Activated CD4-positive, alpha-beta T cell treated with anti-CD3 and anti-CD28 coated beads, Interleukin-2, amount 10 ng/mL, durations not matched to agents 7 days and 5 days (primary cell): ENCODE measurements at regions not wholly inside any gene's neighbourhood (a gene's known extent, or its start where the extent isn't known, plus 50 kb on each side); places are given as distances from the start of the nearest gene placed in this dataset.
"Not testable (repeated sequence)": the region's sequence is repeated elsewhere in the genome, so short reads cannot be mapped to it uniquely, and the experiment has no call there.

ENCODE experiments used
- CTCF ChIA-PET: fragments of 350-600 bp; sonication (Branson Sonifier 250); formaldehyde crosslinking; loops from one replicate; lab custom pipeline; 2021; ENCODE audit warnings: antibody characterized with exemption; lab: Charles Lee
- POLR2A ChIA-PET: fragments of 350-600 bp; sonication (Branson Sonifier 250); formaldehyde crosslinking; loops from one replicate; lab custom pipeline; 2021; ENCODE audit warnings: antibody characterized with exemption; lab: Charles Lee
- DNase-seq: peaks from one replicate; pipeline ENCODE4 v3.0.0-alpha.2; 2020
- H3K27ac Mint-ChIP-seq: one replicate; pipeline ENCODE4 v1.8.0; 2021; ENCODE audit warnings: mild to moderate bottlenecking, moderate library complexity, mixed read lengths
- H3K27me3 Mint-ChIP-seq: one replicate; pipeline ENCODE4 v1.8.0; 2021; ENCODE audit warnings: mixed read lengths
- H3K36me3 Mint-ChIP-seq: one replicate; pipeline ENCODE4 v1.8.0; 2021; ENCODE audit warnings: low read depth, mixed read lengths
- H3K4me1 Mint-ChIP-seq: one replicate; pipeline ENCODE4 v1.8.0; 2021; ENCODE audit warnings: mixed read lengths
- H3K4me3 Mint-ChIP-seq: one replicate; pipeline ENCODE4 v1.8.0; 2021; ENCODE audit warnings: mild to moderate bottlenecking, moderate library complexity, mixed read lengths
- H3K9me3 Mint-ChIP-seq: one replicate; pipeline ENCODE4 v1.8.0; 2021; ENCODE audit warnings: mixed read lengths

DNA sequence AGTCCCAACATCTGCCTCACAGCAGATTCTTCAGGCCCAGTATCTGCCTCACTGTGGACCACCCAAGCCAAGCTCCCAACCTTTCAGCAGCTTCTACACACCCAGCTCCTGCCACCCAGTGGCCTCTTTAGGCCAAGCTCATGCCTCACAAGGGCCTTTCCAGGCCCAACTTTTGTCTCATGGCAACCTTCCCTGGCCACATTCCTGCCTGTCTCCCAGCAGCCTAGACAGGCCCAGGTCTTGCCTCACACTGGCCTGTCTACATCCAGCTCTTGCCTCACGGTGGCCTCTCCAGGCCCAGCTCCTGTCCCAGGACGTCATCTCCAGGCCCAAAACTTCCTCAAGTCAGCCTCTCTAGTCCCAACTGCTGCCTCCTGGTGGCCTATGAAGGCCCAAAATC, 65.0 kb downstream of the CCDC201 start:
- H3K9me3 Mint-ChIP-seq, CTCF ChIA-PET, DNase-seq, H3K27ac Mint-ChIP-seq, POLR2A ChIA-PET, H3K4me1 Mint-ChIP-seq, H3K4me3 Mint-ChIP-seq, H3K36me3 Mint-ChIP-seq, H3K27me3 Mint-ChIP-seq: not testable (repeated sequence)

DNA sequence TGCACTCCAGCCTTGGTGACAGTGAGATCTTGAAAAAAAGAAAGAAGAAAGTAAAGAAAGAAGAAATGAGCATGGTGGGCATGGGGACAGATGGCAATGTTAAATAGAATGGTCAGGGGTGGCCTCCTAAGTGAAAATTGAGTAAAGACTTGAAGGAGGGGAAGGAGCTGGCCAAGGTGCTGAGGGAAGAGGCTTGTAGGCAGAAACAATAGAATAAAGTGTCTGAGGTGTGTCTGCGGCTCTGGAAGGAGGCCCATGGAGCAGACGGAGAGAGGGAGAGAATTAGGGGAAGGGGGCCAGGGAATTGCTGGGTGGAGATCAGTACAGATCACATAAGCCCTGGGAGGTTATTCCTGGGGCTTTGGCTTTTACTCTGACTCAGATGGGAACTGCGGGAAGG, 70.7 kb downstream of the CCDC201 start:
- POLR2A ChIA-PET, H3K36me3 Mint-ChIP-seq, H3K9me3 Mint-ChIP-seq, DNase-seq, H3K27me3 Mint-ChIP-seq, H3K27ac Mint-ChIP-seq, H3K4me3 Mint-ChIP-seq, CTCF ChIA-PET, H3K4me1 Mint-ChIP-seq: not testable (repeated sequence)

DNA sequence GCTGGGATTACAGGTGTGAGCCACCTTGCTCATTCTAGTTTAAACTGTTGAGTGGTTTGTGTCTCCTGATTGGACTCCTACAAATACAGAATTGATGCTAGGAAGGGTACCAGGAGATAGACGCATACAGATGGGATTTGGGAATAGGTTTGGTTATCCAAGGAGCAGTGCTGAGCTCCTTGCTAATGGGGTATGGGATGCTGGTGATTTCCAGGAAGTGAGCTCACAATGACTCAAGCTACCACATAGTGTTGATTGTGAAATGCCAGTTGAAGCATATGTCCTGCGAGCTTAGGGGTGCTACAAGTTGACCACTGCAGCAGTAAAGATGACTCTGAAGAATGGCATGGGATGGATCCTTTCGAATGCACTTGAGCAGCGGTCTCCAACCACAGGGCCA, 75.6 kb downstream of the CCDC201 start:
- H3K36me3 Mint-ChIP-seq, H3K27ac Mint-ChIP-seq, H3K4me3 Mint-ChIP-seq, POLR2A ChIA-PET, H3K9me3 Mint-ChIP-seq, H3K4me1 Mint-ChIP-seq, H3K27me3 Mint-ChIP-seq, DNase-seq: not testable (repeated sequence)
- CTCF ChIA-PET = interaction anchor here (0.6 kb wide), 1 partner anchor 33 kb away, joined by 3 read pairs; no protein-coding TSS in a partner anchor

DNA sequence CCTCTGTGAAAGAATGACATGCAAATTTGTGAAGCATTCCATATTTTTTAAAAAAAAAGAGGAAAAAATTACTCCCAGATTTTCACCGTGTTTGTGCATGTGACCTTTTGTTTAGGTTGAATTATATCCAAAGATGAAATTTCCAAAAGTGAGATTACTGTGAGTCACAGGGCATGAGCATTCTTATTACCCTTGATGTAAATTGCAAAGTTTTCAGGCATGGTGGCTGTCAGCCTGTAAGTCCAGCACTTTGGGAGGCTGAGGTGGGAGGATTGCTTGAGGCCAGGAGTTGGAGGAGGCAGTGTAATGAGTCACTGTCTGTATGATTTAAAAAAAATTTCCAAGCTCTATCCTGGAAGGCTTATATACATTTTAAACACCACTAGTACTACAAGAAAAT, 83.2 kb downstream of the CCDC201 start:
- H3K27me3 Mint-ChIP-seq, H3K36me3 Mint-ChIP-seq, H3K9me3 Mint-ChIP-seq, H3K27ac Mint-ChIP-seq, POLR2A ChIA-PET, H3K4me3 Mint-ChIP-seq, H3K4me1 Mint-ChIP-seq, DNase-seq, CTCF ChIA-PET: not testable (repeated sequence)

DNA sequence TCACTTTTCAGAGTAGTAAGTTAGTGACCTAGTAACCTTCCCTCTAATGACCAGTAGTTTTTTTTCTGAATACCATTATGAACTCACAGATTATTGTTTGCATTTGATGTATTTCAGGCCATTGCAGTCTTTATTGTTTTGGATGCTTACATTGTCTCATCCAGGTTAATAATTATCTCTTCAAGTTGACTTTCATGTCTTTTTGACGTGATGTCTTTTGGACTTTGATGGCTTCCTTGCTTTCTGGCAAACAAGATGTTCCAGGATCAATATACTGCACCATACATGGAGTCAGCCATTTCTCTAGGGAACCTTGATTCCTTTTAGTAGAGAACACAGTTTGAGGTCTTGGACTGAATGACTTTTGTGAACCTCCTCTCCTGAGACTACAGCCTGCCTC, 87.2 kb downstream of the CCDC201 start:
- H3K27ac Mint-ChIP-seq, CTCF ChIA-PET, H3K36me3 Mint-ChIP-seq, POLR2A ChIA-PET, H3K4me3 Mint-ChIP-seq, H3K4me1 Mint-ChIP-seq, DNase-seq, H3K27me3 Mint-ChIP-seq, H3K9me3 Mint-ChIP-seq: not testable (repeated sequence)

DNA sequence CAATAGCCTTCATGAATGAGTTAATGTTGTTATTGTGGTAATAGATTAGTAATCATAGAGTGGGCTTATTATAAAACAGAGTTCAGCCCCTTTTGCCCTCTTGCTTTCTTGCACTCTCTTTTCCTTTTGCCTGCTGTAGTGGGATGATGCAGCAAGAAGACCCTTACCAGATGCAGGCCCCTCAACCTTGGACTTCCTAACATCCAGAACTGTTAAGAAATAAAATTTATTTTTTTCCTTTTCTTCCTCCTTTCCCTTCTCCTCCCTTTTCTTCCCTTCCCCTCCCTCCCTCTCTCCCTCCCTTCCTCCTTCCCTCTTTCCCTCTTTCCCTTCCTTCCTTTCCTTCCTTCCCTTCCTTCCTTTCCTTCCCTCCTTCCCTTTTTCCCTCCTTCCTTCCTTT, 88.1 kb downstream of the CCDC201 start:
- H3K4me1 Mint-ChIP-seq, H3K27me3 Mint-ChIP-seq, H3K27ac Mint-ChIP-seq, H3K36me3 Mint-ChIP-seq, H3K9me3 Mint-ChIP-seq, CTCF ChIA-PET, DNase-seq, H3K4me3 Mint-ChIP-seq, POLR2A ChIA-PET: not testable (repeated sequence)
